Eye (tissue), 1 donor: ENCODE measurements at regions not wholly inside any gene's neighbourhood (a gene's known extent, or its start where the extent isn't known, plus 50 kb on each side); places are given as distances from the start of the nearest gene placed in this dataset.

ENCODE experiments used
- DNase-seq: peaks from one replicate; pipeline ENCODE4 v3.0.0-alpha.2; 2015

GRCh38 chr7:85883-86515 is 106.4 kb upstream of the FAM20C start:
- no peak for DNase-seq

- DNase-seq = no peak
Measured at GRCh38 chr7:86629-87028, 105.7 kb upstream of the FAM20C start.

GRCh38 chr7:87047-87446 is 105.3 kb upstream of the FAM20C start:
- peak; percentile 44 for DNase-seq

- no peak for DNase-seq
Measured at GRCh38 chr7:87671-88070, 104.7 kb upstream of the FAM20C start.

GRCh38 chr7:88095-88926 is 104.1 kb upstream of the FAM20C start:
- DNase-seq = no peak

- DNase-seq = no peak
Measured at GRCh38 chr7:88927-89231, 103.5 kb upstream of the FAM20C start.

GRCh38 chr7:89232-90019 is 102.9 kb upstream of the FAM20C start:
- no peak for DNase-seq

- no peak for DNase-seq
Measured at GRCh38 chr7:90111-91063, 102.0 kb upstream of the FAM20C start.

- no peak for DNase-seq
Measured at GRCh38 chr7:91396-92175, 100.8 kb upstream of the FAM20C start.

- DNase-seq = peak; percentile 57
Measured at GRCh38 chr7:92231-92674, 100.1 kb upstream of the FAM20C start.

- DNase-seq = no peak
Measured at GRCh38 chr7:92888-93672, 99.3 kb upstream of the FAM20C start.

GRCh38 chr7:94251-94801 is 98.0 kb upstream of the FAM20C start:
- no peak for DNase-seq

- no peak for DNase-seq
Measured at GRCh38 chr7:95180-95862, 97.0 kb upstream of the FAM20C start.

- no peak for DNase-seq
Measured at GRCh38 chr7:95863-96260, 96.5 kb upstream of the FAM20C start.

GRCh38 chr7:96861-97260 is 95.5 kb upstream of the FAM20C start:
- DNase-seq = no peak

GRCh38 chr7:97310-97841 is 95.0 kb upstream of the FAM20C start:
- DNase-seq = no peak

GRCh38 chr7:101146-102046 is 91.0 kb upstream of the FAM20C start:
- peak; percentile 25 for DNase-seq

GRCh38 chr7:102047-102711 is 90.2 kb upstream of the FAM20C start:
- DNase-seq = no peak
